ENCODE measurements at regions not wholly inside any gene's neighbourhood (a gene's known extent, or its start where the extent isn't known, plus 50 kb on each side); places are given as distances from the start of the nearest gene placed in this dataset.
"Not testable (repeated sequence)": the region's sequence is repeated elsewhere in the genome, so short reads cannot be mapped to it uniquely, and the experiment has no call there.

- Mint-ChIP-seq H3K4me1 (no peaks in the 10 kb centered on the region), H3K9me3 (peaks cover 1% of the 10 kb centered on the region), H3K4me3 (no peak overlapping the region), H3K27me3 (peaks cover 15% of the 10 kb centered on the region), H3K27ac (no peak overlapping the region), H3K36me3 (peaks cover 1% of the 10 kb centered on the region)
- DNase-seq (ENCODE audit: low spot score in 2 of 2), result no peak
- no peak for ATAC-seq (ENCODE audit: low read depth)
These were observed 159.2 kb upstream of the PITRM1 start for GRCh38 chr10:3331690-3332230.

DNA sequence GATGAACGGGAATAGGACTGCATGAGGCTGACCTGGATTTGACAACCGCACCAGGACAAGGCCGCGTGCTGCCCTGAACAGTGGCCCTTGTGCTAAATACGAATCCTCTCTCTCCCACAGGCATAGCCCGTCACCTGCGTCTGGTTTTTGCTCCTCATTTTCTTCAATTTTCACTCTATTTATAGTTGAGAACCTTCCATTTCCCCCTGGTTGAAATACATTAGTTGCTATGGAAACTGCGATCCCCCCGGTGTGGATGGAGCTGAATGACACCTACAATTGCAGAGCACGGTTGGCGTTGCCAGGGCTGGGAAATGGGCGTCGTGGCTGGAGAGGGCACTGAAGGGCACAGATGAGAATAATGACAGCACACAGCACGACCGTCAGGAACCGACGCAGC lies 158.6 kb upstream of the PITRM1 start:
- Mint-ChIP-seq H3K9me3 (peaks cover 1% of the 10 kb centered on the region), H3K36me3 (peaks cover 1% of the 10 kb centered on the region), H3K27me3 (peaks cover 15% of the 10 kb centered on the region), H3K4me1 (no peaks in the 10 kb centered on the region), H3K27ac (no peak overlapping the region), H3K4me3 (no peak overlapping the region)
- DNase-seq (ENCODE audit: low spot score in 2 of 2) (no peak), ATAC-seq (ENCODE audit: low read depth) (no peak)

DNA sequence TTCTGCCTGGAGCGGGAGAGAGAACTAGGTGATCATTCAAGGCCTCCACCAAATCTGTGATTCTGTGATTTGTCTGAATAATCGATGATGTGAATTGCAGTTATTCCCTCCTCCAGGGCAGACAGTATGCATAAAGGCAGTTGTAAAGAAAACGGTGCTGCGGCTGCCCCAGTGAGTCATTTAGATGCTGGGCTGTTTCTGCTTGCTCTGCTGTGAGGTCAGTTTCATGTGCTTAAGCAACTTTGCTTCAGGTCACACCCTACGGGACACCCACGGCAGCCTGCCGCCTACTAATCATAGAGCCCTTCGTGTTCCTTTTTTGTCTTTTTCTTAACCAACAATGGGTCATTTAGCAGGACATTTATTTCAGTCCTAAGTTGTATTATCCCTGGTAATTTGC lies 158.1 kb upstream of the PITRM1 start:
- Mint-ChIP-seq H3K27ac (no peak overlapping the region), H3K9me3 (peaks cover 1% of the 10 kb centered on the region), H3K27me3 (peaks cover 15% of the 10 kb centered on the region), H3K4me1 (no peaks in the 10 kb centered on the region), H3K36me3 (peaks cover 1% of the 10 kb centered on the region), H3K4me3 (no peak overlapping the region)
- no peak for ATAC-seq (ENCODE audit: low read depth)
- DNase-seq (ENCODE audit: low spot score in 2 of 2), result no peak

DNA sequence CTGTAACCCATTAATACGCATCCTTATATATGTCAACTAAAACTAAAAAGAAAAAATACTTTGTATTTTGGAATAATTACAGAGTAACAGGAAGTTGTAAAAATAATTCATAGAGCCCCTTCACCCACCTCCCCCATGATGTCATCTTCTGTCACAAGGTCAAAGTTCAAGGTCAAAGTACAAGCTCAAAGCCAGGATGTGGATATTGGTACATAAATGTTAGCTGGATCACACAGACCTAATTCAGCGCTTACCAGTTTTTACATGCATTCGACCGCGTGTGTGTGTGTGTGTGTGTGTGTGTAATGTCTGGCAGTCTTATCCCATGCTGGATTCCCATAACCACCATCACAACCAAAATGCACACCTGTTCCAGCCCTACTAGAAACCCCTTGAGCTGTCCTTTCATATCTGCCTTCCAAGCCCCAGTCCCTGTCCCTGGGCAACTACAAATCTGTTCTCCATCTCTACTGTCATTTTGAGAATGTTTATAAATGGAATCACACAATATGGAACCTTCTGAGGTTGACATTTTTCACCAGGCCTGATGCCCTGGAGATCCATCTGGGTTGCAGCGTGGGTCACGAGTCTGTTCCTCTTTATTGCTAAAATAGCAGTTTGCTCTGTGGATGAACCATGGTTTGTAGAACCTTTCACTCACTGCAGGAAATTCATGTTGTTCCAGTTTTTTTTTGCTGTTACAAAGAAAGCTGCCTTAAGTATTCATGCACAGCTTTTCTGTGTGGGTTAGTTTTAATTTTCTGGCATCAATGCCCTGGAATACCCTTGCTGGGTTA lies 153.6 kb upstream of the PITRM1 start:
- H3K27ac Mint-ChIP-seq, result peak overlapping the region; percentile 38
- peaks cover 1% of the 10 kb centered on the region for H3K36me3 Mint-ChIP-seq
- no peak for DNase-seq (ENCODE audit: low spot score in 2 of 2)
- no peak for ATAC-seq (ENCODE audit: low read depth)
- peaks cover 4% of the 10 kb centered on the region for H3K27me3 Mint-ChIP-seq
- H3K4me3 Mint-ChIP-seq, result no peak overlapping the region
- peaks cover 2% of the 10 kb centered on the region for H3K4me1 Mint-ChIP-seq
- H3K9me3 Mint-ChIP-seq, result peaks cover 1% of the 10 kb centered on the region

GRCh38 chr10:3324612-3325038 lies 152.0 kb upstream of the PITRM1 start:
- no peak overlapping the region for H3K4me3 Mint-ChIP-seq
- no peak for DNase-seq (ENCODE audit: low spot score in 2 of 2)
- peaks cover 1% of the 10 kb centered on the region for H3K27me3 Mint-ChIP-seq
- H3K4me1 Mint-ChIP-seq, result peaks cover 2% of the 10 kb centered on the region
- no peak overlapping the region for H3K27ac Mint-ChIP-seq
- ATAC-seq (ENCODE audit: low read depth), result no peak
- peaks cover 1% of the 10 kb centered on the region for H3K36me3 Mint-ChIP-seq
- peaks cover 1% of the 10 kb centered on the region for H3K9me3 Mint-ChIP-seq

DNA sequence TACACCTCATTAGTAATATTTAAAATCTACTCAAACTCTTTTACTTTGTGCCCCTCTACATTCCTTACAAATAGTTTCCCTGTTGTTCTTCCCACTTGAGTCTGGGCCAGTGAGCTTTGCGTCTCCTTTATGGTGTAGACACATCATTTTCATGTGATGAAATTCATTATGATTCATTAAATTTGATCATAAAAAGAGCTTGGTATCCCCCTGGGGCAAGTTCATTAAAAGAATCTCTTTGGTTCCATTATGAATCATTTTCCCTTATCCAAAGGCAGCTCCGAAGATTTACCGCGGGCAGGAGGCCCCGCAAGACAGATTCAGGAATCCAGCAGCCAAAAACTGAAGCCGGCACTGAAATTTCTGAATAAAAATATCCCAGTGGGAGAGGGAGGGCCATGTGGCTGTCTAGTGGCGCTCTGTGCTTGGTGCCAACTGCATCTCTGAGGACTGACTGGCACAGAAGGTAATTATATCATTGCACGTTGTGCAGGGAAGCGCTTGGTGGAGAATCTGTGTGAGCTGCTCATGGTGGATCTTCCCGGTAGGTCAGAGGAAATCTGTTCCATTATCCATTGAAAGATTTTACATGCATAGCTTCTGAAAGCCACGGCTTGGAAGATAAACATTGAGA lies 151.4 kb upstream of the PITRM1 start:
- Mint-ChIP-seq H3K27ac (no peak overlapping the region), H3K9me3 (peaks cover 1% of the 10 kb centered on the region), H3K27me3 (peaks cover 1% of the 10 kb centered on the region), H3K4me3 (no peak overlapping the region), H3K4me1 (peaks cover 2% of the 10 kb centered on the region), H3K36me3 (peaks cover 1% of the 10 kb centered on the region)
- DNase-seq (ENCODE audit: low spot score in 2 of 2) (no peak), ATAC-seq (ENCODE audit: low read depth) (no peak)

- peaks cover 2% of the 10 kb centered on the region for H3K4me1 Mint-ChIP-seq
- H3K36me3 Mint-ChIP-seq, result no peaks in the 10 kb centered on the region
- ATAC-seq (ENCODE audit: low read depth), result no peak
- H3K9me3 Mint-ChIP-seq, result no peaks in the 10 kb centered on the region
- no peak overlapping the region for H3K4me3 Mint-ChIP-seq
- no peak for DNase-seq (ENCODE audit: low spot score in 2 of 2)
- peaks cover 1% of the 10 kb centered on the region for H3K27me3 Mint-ChIP-seq
- no peak overlapping the region for H3K27ac Mint-ChIP-seq
These were observed 148.5 kb upstream of the PITRM1 start for GRCh38 chr10:3321123-3321522.

GRCh38 chr10:3319811-3320226 lies 147.2 kb upstream of the PITRM1 start:
- Mint-ChIP-seq H3K36me3 (no peaks in the 10 kb centered on the region), H3K4me1 (peaks cover 2% of the 10 kb centered on the region), H3K9me3 (no peaks in the 10 kb centered on the region), H3K4me3 (no peak overlapping the region), H3K27ac (no peak overlapping the region), H3K27me3 (peaks cover 3% of the 10 kb centered on the region)
- DNase-seq (ENCODE audit: low spot score in 2 of 2), result no peak
- ATAC-seq (ENCODE audit: low read depth), result no peak

- H3K4me1 Mint-ChIP-seq; ATAC-seq (ENCODE audit: low read depth); H3K27ac Mint-ChIP-seq; H3K4me3 Mint-ChIP-seq; H3K36me3 Mint-ChIP-seq; DNase-seq (ENCODE audit: low spot score in 2 of 2); H3K9me3 Mint-ChIP-seq: not testable (repeated sequence)
- H3K27me3 Mint-ChIP-seq, result peaks cover 14% of the 10 kb centered on the region
These were observed 145.9 kb upstream of the PITRM1 start for GRCh38 chr10:3318480-3318807.

- H3K4me1 Mint-ChIP-seq, H3K27ac Mint-ChIP-seq, H3K36me3 Mint-ChIP-seq: not testable (repeated sequence)
These were observed 145.2 kb upstream of the PITRM1 start for GRCh38 chr10:3317553-3318479.

DNA sequence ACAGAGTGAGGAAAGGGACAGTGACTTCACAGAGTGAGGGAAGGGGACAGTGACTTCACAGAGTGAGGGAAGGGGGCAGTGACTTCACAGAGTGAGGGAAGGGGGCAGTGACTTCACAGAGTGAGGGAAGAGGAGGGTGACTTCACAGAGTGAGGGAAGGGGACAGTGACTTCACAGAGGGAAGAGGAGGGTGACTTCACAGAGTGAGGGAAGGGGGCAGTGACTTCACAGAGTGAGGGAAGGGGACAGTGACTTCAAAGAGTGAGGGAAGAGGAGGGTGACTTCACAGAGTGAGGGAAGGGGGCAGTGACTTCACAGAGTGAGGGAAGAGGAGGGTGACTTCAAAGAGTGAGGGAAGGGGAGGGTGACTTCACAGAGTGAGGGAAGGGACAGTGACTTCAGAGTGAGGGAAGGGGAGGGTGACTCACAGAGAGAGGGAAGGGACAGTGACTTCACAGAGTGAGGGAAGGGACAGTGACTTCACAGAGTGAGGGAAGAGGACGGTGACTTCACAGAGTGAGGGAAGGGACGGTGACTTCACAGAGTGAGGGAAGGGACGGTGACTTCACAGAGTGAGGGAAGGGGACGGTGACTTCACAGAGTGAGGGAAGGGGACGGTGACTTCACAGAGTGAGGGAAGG lies 142.0 kb upstream of the PITRM1 start:
- DNase-seq (ENCODE audit: low spot score in 2 of 2); ATAC-seq (ENCODE audit: low read depth); H3K9me3 Mint-ChIP-seq; H3K4me3 Mint-ChIP-seq; H3K36me3 Mint-ChIP-seq; H3K4me1 Mint-ChIP-seq: not testable (repeated sequence)
- Mint-ChIP-seq H3K27me3 (peaks cover 19% of the 10 kb centered on the region), H3K27ac (peak overlapping the region; percentile 90)

More at GRCh38 chr10:3317553-3318479, 145.2 kb upstream of the PITRM1 start:
- not testable (repeated sequence) for H3K4me3 Mint-ChIP-seq; H3K9me3 Mint-ChIP-seq; ATAC-seq (ENCODE audit: low read depth); DNase-seq (ENCODE audit: low spot score in 2 of 2)
- H3K27me3 Mint-ChIP-seq, result peaks cover 15% of the 10 kb centered on the region

- Mint-ChIP-seq H3K27ac (peak overlapping the region; percentile 90), H3K27me3 (peaks cover 19% of the 10 kb centered on the region)
- DNase-seq (ENCODE audit: low spot score in 2 of 2); H3K4me3 Mint-ChIP-seq; ATAC-seq (ENCODE audit: low read depth); H3K4me1 Mint-ChIP-seq; H3K9me3 Mint-ChIP-seq; H3K36me3 Mint-ChIP-seq: not testable (repeated sequence)
These were observed 141.3 kb upstream of the PITRM1 start for GRCh38 chr10:3313784-3314444.

GRCh38 chr10:3312403-3312940 lies 139.9 kb upstream of the PITRM1 start:
- Mint-ChIP-seq H3K27ac (no peak overlapping the region), H3K4me3 (no peak overlapping the region), H3K4me1 (peaks cover 6% of the 10 kb centered on the region), H3K36me3 (peaks cover 7% of the 10 kb centered on the region), H3K9me3 (no peaks in the 10 kb centered on the region), H3K27me3 (peaks cover 25% of the 10 kb centered on the region)
- no peak for ATAC-seq (ENCODE audit: low read depth)
- no peak for DNase-seq (ENCODE audit: low spot score in 2 of 2)

Data from memory B cell (primary cell).